GM23248 (cell line): ENCODE measurements at regions not wholly inside any gene's neighbourhood (a gene's known extent, or its start where the extent isn't known, plus 50 kb on each side); places are given as distances from the start of the nearest gene placed in this dataset.

Source experiments
- DNase-seq: peaks from one replicate; pipeline ENCODE4 v3.0.0-alpha.2; 2015
- H2AFZ ChIP-seq: fragments of 200-600 bp; sonication (generic); 2 replicates; pipeline ENCODE4 v1.6.1; 2016; ENCODE audit warnings: antibody characterized with exemption
- H3F3A ChIP-seq: fragments of 200-600 bp; sonication (generic); 2 replicates; pipeline ENCODE4 v1.6.1; 2016; ENCODE audit warnings: mild to moderate bottlenecking, antibody characterized with exemption, mixed run types; ENCODE audit not compliant: insufficient read depth
- H3K27ac ChIP-seq: fragments of 200-600 bp; sonication (generic); 2 replicates; pipeline ENCODE4 v1.5.1; 2016; ENCODE audit warnings: mild to moderate bottlenecking
- H3K27me3 ChIP-seq: fragments of 200-600 bp; sonication (generic); replicated peaks from 2 replicates; pipeline ENCODE4 v1.6.1; 2016; ENCODE audit warnings: mild to moderate bottlenecking; ENCODE audit not compliant: insufficient read depth
- H3K36me3 ChIP-seq: fragments of 200-600 bp; sonication (generic); 2 replicates; pipeline ENCODE4 v1.6.1; 2016; ENCODE audit warnings: low read depth, mild to moderate bottlenecking
- H3K4me1 ChIP-seq: fragments of 200-600 bp; sonication (generic); 2 replicates; pipeline ENCODE4 v1.6.1; 2016; ENCODE audit warnings: mild to moderate bottlenecking; ENCODE audit not compliant: insufficient read depth
- H3K4me2 ChIP-seq: fragments of 200-600 bp; sonication (generic); one replicate; pipeline ENCODE4 v1.6.1; 2016; ENCODE audit warnings: mild to moderate bottlenecking; ENCODE audit not compliant: unreplicated experiment
- H3K4me3 ChIP-seq: fragments of 200-600 bp; sonication (generic); 2 replicates; pipeline ENCODE4 v1.5.1; 2016; ENCODE audit warnings: mild to moderate bottlenecking
- H3K79me2 ChIP-seq: fragments of 200-600 bp; sonication (generic); 2 replicates; pipeline ENCODE4 v1.6.1; 2016; ENCODE audit warnings: mild to moderate bottlenecking; ENCODE audit not compliant: insufficient read depth
- H3K9ac ChIP-seq: fragments of 200-600 bp; sonication (generic); 2 replicates; pipeline ENCODE4 v1.6.1; 2016; ENCODE audit warnings: mild to moderate bottlenecking
- H3K9me2 ChIP-seq: fragments of 200-600 bp; sonication (generic); 2 replicates; pipeline ENCODE4 v1.6.1; 2016; ENCODE audit warnings: mixed run types, mild to moderate bottlenecking, moderate library complexity; ENCODE audit not compliant: insufficient read depth
- H3K9me3 ChIP-seq: fragments of 200-600 bp; sonication (generic); one replicate; pipeline ENCODE4 v1.6.1; 2017; ENCODE audit warnings: low read depth
- H4K20me1 ChIP-seq: fragments of 200-600 bp; sonication (generic); 2 replicates; pipeline ENCODE4 v1.6.0; 2016; ENCODE audit not compliant: insufficient read depth
- EZH2 ChIP-seq: fragments of 200-600 bp; sonication (generic); IDR thresholded peaks from 2 replicates; pipeline ENCODE4 v1.6.1; 2018; ENCODE audit warnings: antibody characterized with exemption, mild to moderate bottlenecking; ENCODE audit not compliant: insufficient read depth, poor library complexity, severe bottlenecking
- EZH2phosphoT487 ChIP-seq: fragments of 200-600 bp; sonication (generic); IDR thresholded peaks from 2 replicates; pipeline ENCODE4 v1.6.1; 2018; ENCODE audit warnings: antibody characterized with exemption, moderate library complexity, mild to moderate bottlenecking, low read depth; ENCODE audit not compliant: insufficient read depth
- WGBS, 2 experiments: methylation state at CpG; one replicate each; pipeline ENCODE4 v1.1.6; 2015 to 2017; ENCODE audit warnings: low lambda C conversion rate in 2 of 2, low coverage in 1 of 2; ENCODE audit errors: missing lambda C conversion rate in 2 of 2; 5-methylcytosine and 5-hydroxymethylcytosine counted together
- in situ Hi-C: fragments of 300-500 bp; cut with MboI; formaldehyde crosslinking; loops from 2 replicates; pipeline ENCODE4 v1.15.0; 2020

DNA sequence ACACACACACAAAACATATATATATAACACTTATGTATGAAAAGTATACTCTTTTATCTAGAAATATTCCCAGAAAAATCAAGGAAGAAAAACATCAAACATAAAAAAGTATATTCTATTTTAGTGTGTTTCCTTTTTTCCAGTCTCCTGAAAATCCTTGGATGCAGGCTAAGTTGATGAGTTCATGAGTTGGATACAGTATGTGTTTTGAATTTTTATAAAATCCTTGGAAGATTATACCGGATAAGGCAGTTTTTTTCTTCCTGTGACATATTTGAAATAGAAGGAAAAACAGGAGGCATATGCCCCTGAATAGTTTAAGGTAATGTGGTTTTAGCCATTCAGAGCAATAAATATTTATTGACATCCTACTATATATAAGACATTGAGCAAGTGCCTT, 203.6 kb downstream of the SNX18 start:
- no peak overlapping the region for H3K27ac ChIP-seq
- H3K27me3 ChIP-seq, result no peaks in the 10 kb centered on the region
- TF ChIP-seq EZH2phosphoT487, result no peak
- TF ChIP-seq EZH2, result no peak
- peaks cover 41% of the 10 kb centered on the region for H3K4me1 ChIP-seq
- no peak overlapping the region for H3K4me2 ChIP-seq
- no peak overlapping the region for H3K4me3 ChIP-seq
- no peaks in the 10 kb centered on the region for H3K9me3 ChIP-seq
- no peaks in the 10 kb centered on the region for H3K79me2 ChIP-seq
- H3K9me2 ChIP-seq, result no peaks in the 10 kb centered on the region
- WGBS, 2 experiments, result 31 to 55% methylated on average over 1 of the region's 1 CpG
- H4K20me1 ChIP-seq, result no peaks in the 10 kb centered on the region
- no peak overlapping the region for H2AFZ ChIP-seq
- H3K9ac ChIP-seq, result no peak overlapping the region
- DNase-seq, result no peak
- in situ Hi-C loops, result no loop called here
- no peaks in the 10 kb centered on the region for H3K36me3 ChIP-seq
- peaks cover 28% of the 10 kb centered on the region for H3F3A ChIP-seq

DNA sequence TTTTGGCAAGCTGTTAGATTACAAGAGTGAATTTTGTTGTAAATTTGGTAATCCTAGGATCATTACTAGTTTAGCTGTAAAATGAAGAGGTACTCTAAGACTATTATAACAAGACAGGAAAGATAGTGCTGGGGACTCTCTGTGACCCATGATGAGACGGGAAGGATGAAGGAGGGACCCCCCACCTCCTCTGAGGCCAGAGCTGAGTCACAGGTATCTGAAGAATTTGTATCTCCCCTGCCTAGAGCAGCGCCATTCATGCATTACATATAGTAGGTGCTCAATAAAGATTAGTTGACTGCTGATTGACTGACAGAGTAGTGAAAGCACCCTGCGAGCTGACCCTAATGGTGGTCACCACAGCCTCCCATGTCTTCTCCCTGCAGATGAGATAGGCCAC, 202.8 kb downstream of the SNX18 start:
- Histone ChIP-seq H3K79me2 (no peaks in the 10 kb centered on the region), H3K9me2 (no peaks in the 10 kb centered on the region), H3K4me2 (no peak overlapping the region), H3K27ac (peak overlapping the region; percentile 75), H3F3A (peaks cover 24% of the 10 kb centered on the region), H3K4me1 (peaks cover 33% of the 10 kb centered on the region), H3K9ac (no peak overlapping the region), H2AFZ (no peak overlapping the region), H3K27me3 (no peaks in the 10 kb centered on the region), H3K36me3 (no peaks in the 10 kb centered on the region), H3K4me3 (no peak overlapping the region), H4K20me1 (no peaks in the 10 kb centered on the region), H3K9me3 (no peaks in the 10 kb centered on the region)
- 71 to 75% methylated on average over 3 of the region's 3 CpGs for WGBS, 2 experiments
- no peak for TF ChIP-seq EZH2phosphoT487
- no peak for TF ChIP-seq EZH2
- in situ Hi-C loops, result no loop called here
- no peak for DNase-seq

DNA sequence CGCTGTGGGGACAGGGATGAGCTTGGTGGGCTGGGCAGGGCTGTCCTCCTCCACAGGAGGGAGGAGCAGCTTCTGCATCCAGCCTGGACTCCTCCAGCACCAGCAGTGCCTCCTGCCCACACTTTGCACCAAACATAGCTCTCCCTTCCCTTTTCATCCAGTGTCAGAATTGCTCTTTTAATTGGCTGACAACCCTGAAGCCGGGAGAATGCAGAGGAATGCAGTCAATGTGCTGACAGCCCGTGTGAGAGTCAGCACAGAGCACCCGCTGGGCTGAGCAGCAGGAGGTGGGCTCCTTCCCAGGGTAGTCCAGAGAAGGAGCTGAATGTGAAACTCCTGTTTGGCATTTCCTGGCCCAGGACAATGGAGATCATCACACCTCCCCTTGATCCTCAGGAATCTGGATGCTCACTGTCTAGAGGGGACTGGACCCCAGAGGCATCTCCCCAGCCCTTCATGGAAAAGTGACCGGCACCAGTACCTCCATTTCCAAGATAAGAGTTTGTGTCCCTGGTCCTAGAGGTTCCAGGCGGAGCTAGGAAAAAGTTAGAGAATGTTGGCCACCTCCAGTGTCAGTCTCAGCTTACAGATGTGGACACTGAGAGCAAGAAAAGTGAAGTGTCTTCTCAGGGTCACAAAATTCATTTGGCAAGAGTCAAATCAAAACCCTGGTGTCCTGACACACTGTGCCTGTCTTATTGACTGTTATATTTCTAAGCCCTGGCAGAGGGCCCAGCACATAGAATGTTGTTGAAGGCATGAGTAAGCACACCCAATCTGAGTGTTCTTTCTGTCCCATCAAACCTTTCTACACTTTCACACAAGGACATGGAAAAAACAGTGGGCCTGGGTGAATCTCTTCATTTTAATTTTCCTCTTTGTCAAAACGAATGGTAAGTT, 202.1 kb downstream of the SNX18 start:
- no peaks in the 10 kb centered on the region for H3K79me2 ChIP-seq
- H3K4me3 ChIP-seq, result peak overlapping the region; percentile 46
- peak overlapping the region; percentile 75 for H3K27ac ChIP-seq
- 6 to 9% methylated on average over 7 of the region's 7 CpGs for WGBS, 2 experiments
- no peaks in the 10 kb centered on the region for H3K9me2 ChIP-seq
- H3K4me1 ChIP-seq, result peaks cover 33% of the 10 kb centered on the region
- H3K27me3 ChIP-seq, result no peaks in the 10 kb centered on the region
- in situ Hi-C loops, result no loop called here
- peak; percentile 88 for DNase-seq
- H3K4me2 ChIP-seq, result peak overlapping the region; percentile 76
- no peaks in the 10 kb centered on the region for H4K20me1 ChIP-seq
- no peaks in the 10 kb centered on the region for H3K9me3 ChIP-seq
- no peaks in the 10 kb centered on the region for H3K36me3 ChIP-seq
- H3F3A ChIP-seq, result peaks cover 24% of the 10 kb centered on the region
- peak overlapping the region; percentile 54 for H2AFZ ChIP-seq
- TF ChIP-seq EZH2, result no peak
- TF ChIP-seq EZH2phosphoT487, result no peak
- H3K9ac ChIP-seq, result peak overlapping the region; percentile 43

DNA sequence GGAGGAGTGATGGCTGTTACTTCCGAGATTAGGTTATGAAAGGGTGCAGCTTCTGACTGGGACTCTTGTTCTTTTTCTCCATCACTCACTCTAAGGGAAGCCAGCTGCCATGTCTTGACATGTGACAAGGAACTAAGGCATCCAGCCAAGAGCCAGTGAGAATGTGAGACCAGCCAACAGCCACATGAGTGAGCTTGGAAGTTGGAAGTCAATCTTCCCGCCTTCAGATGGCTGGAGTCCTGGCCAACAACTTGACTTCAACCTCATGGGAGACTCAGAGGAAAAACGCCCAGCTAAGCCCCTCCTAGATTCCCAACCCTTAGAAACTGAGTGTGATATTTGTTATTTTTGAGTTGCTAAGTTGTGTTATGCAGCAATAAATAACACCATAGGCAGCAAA, 201.1 kb downstream of the SNX18 start:
- peak; percentile 60 for DNase-seq
- in situ Hi-C loops, result no loop called here
- H3K4me2 ChIP-seq, result peak overlapping the region; percentile 76

More for the DNA sequence above, 201.1 kb downstream of the SNX18 start:
- TF ChIP-seq EZH2phosphoT487 (no peak), EZH2 (no peak)
- no peaks in the 10 kb centered on the region for H3K79me2 ChIP-seq
- peaks cover 24% of the 10 kb centered on the region for H3F3A ChIP-seq
- peaks cover 33% of the 10 kb centered on the region for H3K4me1 ChIP-seq
- H2AFZ ChIP-seq, result peak overlapping the region; percentile 21; the same call in 1 of the 2 replicates
- no peaks in the 10 kb centered on the region for H4K20me1 ChIP-seq
- WGBS, 2 experiments, result 17 to 23% methylated on average over 3 of the region's 3 CpGs
- H3K36me3 ChIP-seq, result no peaks in the 10 kb centered on the region
- H3K4me3 ChIP-seq, result no peak overlapping the region
- no peaks in the 10 kb centered on the region for H3K9me2 ChIP-seq
- H3K9me3 ChIP-seq, result no peaks in the 10 kb centered on the region
- no peaks in the 10 kb centered on the region for H3K27me3 ChIP-seq
- no peak overlapping the region for H3K9ac ChIP-seq
- H3K27ac ChIP-seq, result peak overlapping the region; percentile 75
